ENCODE measurements at regions not wholly inside any gene's neighbourhood (a gene's known extent, or its start where the extent isn't known, plus 50 kb on each side); places are given as distances from the start of the nearest gene placed in this dataset.

DNA sequence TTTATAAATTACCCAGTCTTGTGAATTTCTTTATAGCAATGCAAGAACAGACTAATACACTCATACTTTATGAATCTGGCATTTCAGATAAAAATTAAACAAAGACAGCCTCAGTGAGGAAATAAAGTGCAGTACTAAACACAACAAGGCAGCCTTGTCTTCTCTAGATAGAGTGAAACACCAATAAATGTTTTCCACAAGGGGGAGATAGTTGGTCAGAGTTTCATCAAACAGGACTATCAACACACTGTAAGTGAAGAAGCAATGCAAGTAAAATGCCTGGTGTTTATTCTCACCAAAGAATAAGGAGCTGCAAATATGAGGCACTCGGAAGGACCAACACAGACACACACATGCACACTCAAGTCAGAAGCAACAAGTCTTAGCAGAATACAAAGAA, 62.8 kb downstream of the FAM9B start:
- no peak for DNase-seq (ENCODE audit: extremely low read depth in 1 of 2, low read depth in 1 of 2)

DNA sequence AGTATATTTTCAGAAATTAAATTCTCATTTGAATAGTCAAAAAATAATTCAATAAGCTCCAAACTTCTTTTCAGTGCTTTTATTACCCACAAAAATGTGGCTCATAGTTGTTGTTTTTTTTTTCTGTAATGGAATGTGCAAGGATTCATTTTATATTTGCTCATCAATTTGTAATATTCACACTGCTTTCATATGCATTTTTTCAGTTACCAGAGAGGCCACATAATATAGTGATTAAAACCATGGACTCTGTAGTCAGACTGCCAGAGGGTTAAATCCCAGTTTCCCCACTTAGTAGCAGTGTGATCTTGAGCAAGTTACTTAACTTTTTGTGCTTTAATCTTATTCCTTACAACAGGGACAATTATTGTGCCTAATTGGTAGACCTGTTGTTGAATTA, 64.5 kb downstream of the FAM9B start:
- DNase-seq (ENCODE audit: extremely low read depth in 1 of 2, low read depth in 1 of 2): no peak

DNA sequence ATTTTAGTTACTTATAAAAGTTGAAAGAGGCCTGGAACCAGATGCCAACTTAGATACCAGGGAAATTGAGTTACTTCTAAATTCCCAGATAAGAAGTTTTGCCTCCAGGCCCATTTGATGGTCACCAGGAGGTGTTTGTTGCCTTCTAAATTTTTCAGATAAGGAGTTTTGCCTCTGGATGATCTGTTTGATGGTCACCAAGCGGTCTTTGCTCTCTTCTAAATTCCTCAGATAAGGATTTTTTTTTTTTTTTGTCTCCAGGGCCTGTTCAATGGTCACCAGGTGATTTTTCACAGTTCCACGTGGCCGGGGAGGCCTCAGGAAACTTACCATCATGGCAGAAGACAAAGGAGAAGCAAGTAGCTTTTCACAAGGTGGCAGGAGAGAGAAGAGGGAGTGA, 66.5 kb downstream of the FAM9B start:
- DNase-seq (ENCODE audit: extremely low read depth in 1 of 2, low read depth in 1 of 2): no peak

DNA sequence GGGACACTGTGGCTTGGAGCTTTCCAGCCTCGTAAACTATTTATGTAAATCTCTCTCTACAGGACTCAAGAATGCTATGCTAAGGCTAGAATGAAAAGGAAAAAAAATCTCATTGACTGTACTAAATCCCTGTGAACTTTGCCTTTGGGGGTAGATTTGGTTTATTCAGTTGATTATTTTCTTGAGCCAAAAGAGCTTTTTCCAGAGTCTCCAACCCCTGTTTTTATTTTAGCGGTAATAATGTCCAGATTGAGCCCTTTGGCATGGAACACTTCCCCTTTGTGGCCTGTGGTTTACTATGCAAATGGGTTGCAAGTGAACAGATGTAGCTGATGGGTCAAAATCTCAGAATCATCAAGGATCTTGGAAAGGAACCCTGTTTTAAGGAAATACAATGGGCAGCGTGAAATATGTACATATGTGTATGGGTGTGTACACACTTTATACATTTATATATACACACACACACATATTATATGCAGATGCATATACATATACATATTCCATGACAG, 72.9 kb downstream of the FAM9B start:
- no peak for DNase-seq (ENCODE audit: extremely low read depth in 1 of 2, low read depth in 1 of 2)

DNA sequence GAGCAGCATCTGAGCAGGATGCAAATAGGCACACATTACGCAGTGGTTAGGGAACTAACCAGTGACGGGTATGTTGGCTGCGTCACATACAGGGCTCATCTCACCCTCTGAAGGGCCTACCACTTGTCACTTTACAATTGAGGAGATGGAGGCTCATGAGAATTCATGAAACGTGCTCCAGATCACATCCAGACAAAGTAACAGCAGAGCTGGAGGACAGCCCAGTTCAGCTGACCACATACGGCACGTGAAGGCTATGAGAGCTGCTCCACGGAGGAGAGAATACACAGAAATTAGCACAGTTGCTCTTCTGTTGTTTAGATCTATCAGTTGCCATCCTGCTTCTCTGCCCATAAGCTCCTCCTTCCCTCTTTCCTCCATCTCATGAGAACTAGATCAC, 78.4 kb downstream of the FAM9B start:
- no peak for DNase-seq (ENCODE audit: extremely low read depth in 1 of 2, low read depth in 1 of 2)

DNA sequence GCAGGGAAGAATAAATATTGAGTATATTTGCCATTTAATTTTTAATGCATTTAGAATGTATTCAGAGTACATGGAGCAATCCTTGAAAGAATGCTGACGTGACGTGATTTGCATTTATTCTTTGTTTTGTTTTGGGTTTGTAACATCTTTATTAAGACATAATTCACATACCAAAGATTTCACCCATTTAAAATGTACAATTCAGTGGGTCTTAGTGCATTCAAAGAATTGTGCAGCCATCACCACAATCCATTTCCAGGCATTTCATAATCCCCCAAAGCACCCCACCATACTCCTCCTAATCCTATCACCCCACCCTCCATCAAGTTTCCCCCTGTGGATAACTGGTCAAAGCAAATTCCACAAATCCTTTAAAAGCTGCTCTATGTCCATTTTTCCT, 87.4 kb downstream of the FAM9B start:
- DNase-seq (ENCODE audit: extremely low read depth in 1 of 2, low read depth in 1 of 2): no peak

DNA sequence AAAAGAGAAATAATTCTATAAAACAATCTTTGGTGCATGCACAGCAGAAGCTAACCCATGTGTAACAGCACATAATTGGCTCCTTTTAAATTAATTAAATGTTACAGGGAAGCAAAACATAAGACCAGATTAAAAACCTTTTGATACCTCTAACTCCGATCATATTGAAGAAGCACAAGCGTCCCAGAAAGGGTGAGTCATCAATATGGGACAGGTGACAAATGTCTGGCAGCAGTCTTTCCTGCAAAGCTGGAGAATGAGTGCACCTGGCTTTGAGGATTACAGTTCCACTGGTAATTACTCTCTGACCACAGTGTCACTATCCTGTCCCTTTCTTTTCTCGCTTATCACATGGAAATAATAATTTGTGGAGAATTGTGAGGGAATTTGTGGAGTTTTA, 94.6 kb downstream of the FAM9B start:
- DNase-seq (ENCODE audit: extremely low read depth in 1 of 2, low read depth in 1 of 2): no peak

DNA sequence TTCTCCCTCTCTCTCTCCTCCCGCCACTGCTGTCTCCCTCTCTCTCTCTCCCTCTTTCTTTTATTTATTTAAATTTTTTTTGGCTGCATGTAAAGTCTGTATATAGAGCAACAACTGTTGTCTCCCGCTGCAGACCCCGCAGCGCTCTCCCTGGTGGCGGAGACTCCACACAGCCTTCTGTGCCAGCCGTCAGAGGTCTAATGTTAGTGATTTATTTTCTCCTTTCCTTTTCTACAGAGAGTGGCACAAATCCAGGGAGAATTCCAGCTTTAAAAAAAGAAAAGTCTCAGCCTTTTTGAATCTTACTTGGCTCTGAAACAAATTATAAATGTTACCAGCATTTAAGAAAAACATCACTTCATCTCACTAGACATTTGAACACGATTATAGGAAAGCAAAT, 106.2 kb downstream of the FAM9B start:
- no peak for DNase-seq (ENCODE audit: extremely low read depth in 1 of 2, low read depth in 1 of 2)

DNA sequence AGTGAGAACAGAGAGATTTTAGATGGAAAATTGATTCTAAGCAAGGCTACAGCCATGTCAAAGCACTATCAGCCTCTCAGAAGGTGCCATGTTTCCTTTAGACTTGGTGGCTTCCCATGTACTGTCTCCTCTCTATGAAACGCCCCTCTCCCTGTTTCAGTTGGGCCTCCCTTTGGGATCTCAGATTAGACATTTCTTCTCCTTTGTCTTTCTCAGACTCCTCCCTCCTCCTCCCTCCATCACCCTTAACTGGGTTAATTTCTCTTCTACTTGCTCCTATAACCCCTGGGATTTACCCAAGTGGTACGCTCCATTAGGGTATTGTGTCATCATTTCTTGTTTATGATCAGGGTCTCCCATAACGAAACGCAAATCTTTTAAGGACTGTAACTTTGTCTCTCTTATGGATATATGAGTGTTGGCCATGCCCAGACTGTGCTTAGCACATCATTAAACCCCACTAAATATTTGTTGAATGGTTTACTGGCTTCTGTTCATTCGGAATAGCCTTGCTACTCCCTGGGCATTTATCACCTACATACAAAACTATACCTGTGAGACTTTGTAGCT, 106.8 kb downstream of the FAM9B start:
- no peak for DNase-seq (ENCODE audit: extremely low read depth in 1 of 2, low read depth in 1 of 2)

DNA sequence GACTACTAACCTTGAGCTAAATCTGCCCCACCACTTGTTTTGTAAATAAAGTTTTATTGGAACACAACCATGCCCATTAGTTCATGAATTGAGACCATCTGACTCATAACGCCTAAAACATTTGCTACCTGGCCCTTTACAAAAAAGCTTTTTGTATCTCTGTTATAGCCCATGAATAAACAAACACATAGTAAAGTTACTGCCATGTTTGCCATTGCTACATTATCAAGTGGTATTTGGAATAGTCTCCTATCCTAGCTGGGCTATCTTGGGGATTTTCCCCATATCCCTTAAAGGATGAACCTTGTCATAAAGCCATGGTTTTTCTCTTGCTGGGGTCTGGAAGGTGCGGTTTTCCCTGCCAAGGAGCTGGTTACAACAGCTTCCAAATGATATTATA, 112.3 kb downstream of the FAM9B start:
- no peak for DNase-seq (ENCODE audit: extremely low read depth in 1 of 2, low read depth in 1 of 2)

DNA sequence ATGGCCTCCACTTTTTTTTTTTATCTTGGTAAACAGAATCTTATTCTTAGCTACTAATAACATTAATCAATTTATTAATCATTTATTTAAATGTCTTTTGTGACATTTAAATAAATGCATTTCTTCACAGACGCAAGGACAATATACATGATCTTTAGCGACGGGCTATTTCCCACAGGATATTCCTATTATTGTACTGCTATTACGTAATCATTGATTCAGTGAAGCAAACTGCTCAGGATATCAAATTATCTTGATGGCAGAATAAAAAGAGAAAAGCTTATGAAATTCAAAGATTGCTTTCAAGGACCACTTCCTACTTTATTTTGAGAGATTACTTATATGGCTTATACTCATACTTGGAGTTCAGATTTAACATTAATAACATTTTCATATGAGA, 114.1 kb downstream of the FAM9B start:
- no peak for DNase-seq (ENCODE audit: extremely low read depth in 1 of 2, low read depth in 1 of 2)

DNA sequence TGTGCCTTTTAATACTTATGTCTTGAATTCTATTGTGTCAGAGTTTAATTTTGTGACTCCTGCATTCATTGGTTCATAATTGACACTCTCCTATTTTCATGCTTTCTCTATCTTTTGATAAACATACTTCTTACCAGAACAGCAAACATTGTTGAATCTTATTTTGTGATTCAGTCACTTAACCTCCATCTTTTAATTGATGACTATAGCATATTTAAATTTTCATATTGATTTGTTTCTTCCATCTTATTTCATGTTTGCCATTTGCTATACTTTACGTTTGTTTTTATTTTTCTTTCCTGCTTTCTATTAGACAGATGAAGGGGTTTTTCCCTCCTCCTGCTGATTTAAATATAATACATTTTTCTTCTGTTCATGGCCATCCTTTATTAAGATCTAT, 115.5 kb upstream of the FAM9A start:
- no peak for DNase-seq (ENCODE audit: extremely low read depth in 1 of 2, low read depth in 1 of 2)

DNA sequence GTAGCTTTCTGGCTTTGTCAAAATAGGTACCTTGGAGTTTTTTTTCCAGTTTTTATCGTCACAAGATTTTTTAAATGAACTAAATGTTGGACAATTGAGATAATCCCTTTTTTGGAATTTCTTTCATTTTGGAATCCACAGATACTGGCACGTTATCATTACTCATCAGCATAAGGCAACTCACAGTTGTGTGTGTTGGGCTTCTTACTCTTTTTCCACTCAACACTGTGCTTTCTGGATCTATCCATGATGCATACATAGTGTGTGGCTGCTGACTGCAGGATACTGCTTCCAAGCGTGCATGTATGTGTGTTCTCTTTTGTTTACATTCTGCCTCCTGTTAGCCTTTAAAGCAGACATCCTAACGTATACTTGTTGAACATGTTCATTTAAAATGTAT, 113.5 kb upstream of the FAM9A start:
- no peak for DNase-seq (ENCODE audit: extremely low read depth in 1 of 2, low read depth in 1 of 2)

DNA sequence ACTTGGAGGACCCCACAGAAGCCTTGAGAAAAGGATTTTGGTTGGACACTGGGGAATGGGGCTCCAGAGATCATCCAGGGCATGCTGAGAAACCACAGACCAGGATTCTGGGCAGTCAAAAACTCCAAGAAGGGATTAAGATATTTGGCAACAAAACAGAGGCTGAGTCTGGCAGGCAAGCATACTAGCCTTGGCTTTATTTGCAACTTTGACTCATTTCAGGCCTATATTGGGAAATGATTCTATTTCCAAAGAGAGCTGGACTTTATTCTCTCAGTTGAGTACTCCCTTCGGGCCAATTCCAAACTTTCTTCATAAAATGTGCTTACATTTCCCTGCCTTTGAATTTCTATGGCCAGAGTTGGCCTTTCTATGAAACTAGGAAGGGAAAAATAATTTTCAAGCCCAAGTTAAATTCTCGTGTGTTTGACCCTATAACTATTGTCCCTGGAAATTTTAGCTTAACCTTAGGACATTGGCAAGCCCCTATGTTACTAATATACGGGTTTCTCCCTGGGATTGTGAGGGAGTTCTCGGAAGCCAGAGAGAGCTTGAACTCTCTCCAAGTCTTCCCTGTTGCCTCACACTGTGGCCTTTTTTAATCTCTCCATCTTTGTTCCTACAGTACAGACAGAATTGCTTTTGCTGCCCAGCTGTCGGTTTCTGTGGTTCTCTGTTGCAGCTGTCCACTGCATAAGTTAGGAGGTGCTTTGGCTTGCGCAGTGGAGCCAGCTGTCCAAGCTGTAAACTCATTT, 112.6 kb upstream of the FAM9A start:
- no peak for DNase-seq (ENCODE audit: extremely low read depth in 1 of 2, low read depth in 1 of 2)

DNA sequence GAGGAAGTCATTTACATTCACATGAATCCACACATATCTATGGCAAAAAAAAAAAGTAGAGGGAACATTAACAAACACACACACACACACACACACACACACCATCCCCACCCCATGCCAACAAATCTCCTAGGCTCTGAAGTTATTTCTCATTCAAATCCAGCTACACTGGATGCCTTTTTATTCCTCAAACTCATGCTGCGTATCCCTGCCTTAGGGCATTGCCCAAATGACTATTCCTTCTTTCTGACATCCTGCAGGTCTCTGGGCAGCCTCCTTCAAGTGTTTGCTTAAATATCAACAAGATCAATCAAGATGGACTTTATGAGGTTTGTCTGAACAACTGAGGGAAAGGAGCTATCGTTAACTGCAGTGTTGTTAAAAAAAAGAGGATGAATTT, 106.5 kb upstream of the FAM9A start:
- no peak for DNase-seq (ENCODE audit: extremely low read depth in 1 of 2, low read depth in 1 of 2)

DNA sequence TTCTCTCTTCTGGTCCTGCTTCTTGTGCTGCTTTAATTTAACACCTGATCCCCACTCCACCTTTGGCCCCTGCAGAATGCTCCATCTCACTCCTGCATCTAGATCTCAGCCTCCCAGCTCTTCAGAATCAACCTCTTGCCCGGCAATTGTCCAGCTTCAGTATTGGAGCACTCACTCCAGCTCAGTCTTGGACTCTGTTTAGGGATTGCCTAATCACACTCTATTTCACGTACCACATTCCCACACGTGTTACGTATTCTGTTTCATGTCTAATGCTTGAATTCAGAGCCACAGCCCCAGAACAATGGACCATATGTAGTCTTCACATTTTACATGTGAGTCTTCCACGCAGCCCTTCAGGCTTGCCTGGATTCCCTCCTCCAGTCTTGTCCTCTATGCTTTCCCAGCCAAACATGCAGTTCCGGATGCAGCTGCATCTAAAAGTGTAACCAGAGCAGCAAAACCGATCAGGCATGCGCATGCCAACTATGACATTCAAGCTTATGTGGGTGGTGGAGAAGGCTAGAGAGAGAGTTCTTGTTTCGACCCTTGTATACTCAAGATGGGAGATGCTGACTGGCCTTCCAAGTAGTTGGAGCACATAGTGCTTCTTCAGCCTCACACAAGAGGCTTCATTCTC, 105.2 kb upstream of the FAM9A start:
- no peak for DNase-seq (ENCODE audit: extremely low read depth in 1 of 2, low read depth in 1 of 2)

DNA sequence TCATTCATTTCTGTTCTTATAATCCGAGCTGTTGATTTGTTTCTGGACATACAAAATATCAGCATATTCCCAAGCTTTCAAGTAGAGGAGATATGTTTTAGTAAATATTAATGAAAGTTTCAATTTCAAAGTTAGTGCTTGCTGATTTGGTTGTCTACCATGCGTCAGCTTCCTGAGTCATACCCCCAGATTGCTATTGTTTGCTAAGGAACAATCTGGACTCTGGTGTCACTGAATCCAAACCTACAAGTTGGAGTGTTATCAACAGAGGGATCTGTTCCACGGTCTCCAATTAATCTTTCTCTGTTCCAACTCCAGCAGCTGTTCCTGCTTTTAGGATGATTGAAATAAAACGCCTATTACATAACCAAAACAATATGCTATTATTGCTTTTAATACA, 96.1 kb upstream of the FAM9A start:
- DNase-seq (ENCODE audit: extremely low read depth in 1 of 2, low read depth in 1 of 2): no peak

DNA sequence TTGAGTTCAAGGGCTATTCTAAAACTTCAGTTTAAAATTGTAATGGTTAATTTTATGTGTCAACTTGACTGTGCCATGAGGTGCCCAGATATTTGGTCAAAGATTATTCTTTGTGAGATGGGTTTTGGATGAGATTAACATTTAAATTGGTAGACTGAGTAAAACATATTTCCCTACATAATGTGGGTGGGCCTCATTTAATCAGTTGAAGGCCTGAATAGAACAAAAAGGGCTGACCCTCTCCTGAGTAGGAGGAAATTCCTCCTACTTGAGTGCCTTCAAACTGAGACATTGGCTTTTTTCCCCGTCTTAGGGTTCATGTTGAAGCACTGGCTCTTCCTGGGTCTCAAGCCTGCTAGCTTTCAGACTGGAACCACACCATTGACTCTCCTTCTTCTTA, 89.6 kb upstream of the FAM9A start:
- DNase-seq (ENCODE audit: extremely low read depth in 1 of 2, low read depth in 1 of 2): no peak

DNA sequence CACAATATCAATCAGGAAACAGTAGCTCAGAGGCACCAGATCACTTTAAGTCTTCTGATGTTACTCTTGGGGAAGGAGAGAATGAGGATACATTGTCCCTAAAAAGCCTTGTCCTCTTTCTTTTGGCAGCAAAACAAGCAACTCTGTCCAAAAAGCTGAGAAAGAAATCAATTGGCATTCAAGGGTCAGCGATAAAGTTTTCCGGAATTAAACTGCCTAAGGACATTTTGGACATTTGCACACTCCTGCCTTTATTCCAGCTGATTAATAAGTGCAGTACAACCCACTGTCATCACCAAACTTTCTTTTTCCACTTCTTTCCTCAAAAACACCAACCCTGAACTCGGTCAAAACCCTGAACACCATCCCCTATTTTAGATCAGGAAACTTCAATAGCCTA, 85.8 kb upstream of the FAM9A start:
- DNase-seq (ENCODE audit: extremely low read depth in 1 of 2, low read depth in 1 of 2): no peak

DNA sequence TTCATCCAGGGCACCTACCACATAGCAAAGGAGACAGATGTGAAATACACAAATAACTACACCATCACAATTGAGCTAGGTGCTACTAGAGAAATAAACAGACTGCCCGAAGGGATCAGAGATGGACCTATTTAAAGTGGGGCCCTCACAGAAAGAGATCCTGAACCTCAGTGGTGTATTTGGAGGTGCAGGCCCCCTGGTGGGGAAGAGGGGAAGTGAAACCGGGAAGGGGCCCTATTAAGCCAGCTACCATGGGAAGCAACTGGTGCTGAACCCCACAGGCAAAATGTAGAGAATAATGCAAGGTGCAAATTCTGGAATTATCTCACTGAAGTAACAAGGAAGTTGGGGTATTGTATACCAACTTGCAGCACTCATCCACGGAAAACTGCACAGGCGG, 78.6 kb upstream of the FAM9A start:
- peak in 1 of 2 donors; percentile 3 for DNase-seq (ENCODE audit: extremely low read depth in 1 of 2, low read depth in 1 of 2)

DNA sequence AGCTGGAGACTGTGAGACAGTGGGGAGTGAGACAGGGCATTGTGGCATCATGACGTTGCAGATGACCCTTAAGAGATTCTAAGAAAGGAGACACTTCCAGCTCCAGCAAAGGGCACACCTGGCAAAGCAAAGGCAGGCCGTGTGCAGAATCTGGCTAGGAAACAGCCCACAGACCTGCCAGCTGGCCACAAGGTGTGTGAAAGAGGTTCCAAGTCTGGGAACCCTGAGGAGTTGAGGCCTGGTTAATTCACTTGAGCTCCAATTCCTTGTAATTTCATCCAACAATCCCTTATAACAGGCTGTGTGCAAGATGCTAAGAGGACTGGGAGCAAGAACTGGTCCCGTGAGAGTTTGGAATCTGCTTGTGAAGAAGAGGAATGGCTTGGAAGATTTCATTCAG, 72.8 kb upstream of the FAM9A start:
- DNase-seq (ENCODE audit: extremely low read depth in 1 of 2, low read depth in 1 of 2): no peak

DNA sequence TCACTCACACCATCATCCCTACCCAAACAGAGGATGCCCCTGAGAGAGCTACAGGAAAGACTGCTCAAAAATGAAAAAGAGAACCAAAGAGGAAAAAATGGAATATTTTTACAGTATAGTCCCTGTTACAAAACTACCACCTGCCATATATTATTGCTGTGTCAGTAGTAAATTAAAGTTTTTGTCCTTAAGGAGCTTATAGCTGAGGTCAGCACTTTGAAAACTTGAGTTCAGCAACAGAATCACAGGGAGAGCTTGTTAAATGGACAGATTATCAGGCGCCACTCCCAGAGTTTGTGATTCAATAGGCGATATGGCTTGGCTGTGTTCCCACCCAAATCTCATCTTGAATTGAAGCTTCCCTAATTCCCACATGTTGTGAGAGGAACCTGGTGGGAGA, 71.9 kb upstream of the FAM9A start:
- no peak for DNase-seq (ENCODE audit: extremely low read depth in 1 of 2, low read depth in 1 of 2)
